BLaER1 (cell line): ENCODE measurements at regions not wholly inside any gene's neighbourhood (a gene's known extent, or its start where the extent isn't known, plus 50 kb on each side); places are given as distances from the start of the nearest gene placed in this dataset.

ENCODE experiments used
- H3K27ac ChIP-seq: shearing (Covaris generic); formaldehyde crosslinking; 2 replicates; pipeline ENCODE4 v1.8.1; 2022
- H3K27me3 ChIP-seq: shearing (Covaris generic); formaldehyde crosslinking; 2 replicates; pipeline ENCODE4 v1.8.1; 2022
- H3K36me3 ChIP-seq: shearing (Covaris generic); formaldehyde crosslinking; 2 replicates; pipeline ENCODE4 v1.8.1; 2022
- H3K4me1 ChIP-seq: shearing (Covaris generic); formaldehyde crosslinking; 2 replicates; pipeline ENCODE4 v1.8.1; 2022
- H3K4me2 ChIP-seq: shearing (Covaris generic); formaldehyde crosslinking; 2 replicates; pipeline ENCODE4 v1.8.1; 2022
- H3K4me3 ChIP-seq: shearing (Covaris generic); formaldehyde crosslinking; 2 replicates; pipeline ENCODE4 v1.8.1; 2022
- H3K9ac ChIP-seq: shearing (Covaris generic); formaldehyde crosslinking; 2 replicates; pipeline ENCODE4 v1.8.1; 2022
- H3K9me3 ChIP-seq: shearing (Covaris generic); formaldehyde crosslinking; 2 replicates; pipeline ENCODE4 v1.8.1; 2022
- H4K20me1 ChIP-seq: shearing (Covaris generic); formaldehyde crosslinking; 2 replicates; pipeline ENCODE4 v1.8.1; 2022
- Cebpa-rat ChIP-seq: shearing (Covaris generic); IDR thresholded peaks from 2 replicates; pipeline ENCODE4 v1.8.1; 2022

- Histone ChIP-seq H3K4me1 (peaks cover 8% of the 10 kb centered on the region), H3K4me3 (no peak overlapping the region), H3K9me3 (no peaks in the 10 kb centered on the region), H3K27ac (no peak overlapping the region), H3K4me2 (no peak overlapping the region), H3K27me3 (no peaks in the 10 kb centered on the region), H4K20me1 (no peaks in the 10 kb centered on the region), H3K9ac (no peak overlapping the region), H3K36me3 (no peaks in the 10 kb centered on the region)
- no peak for TF ChIP-seq Cebpa-rat
These were observed 104.0 kb upstream of the IGLL5 start for GRCh38 chr22:22783575-22783974.

- Histone ChIP-seq H3K9me3 (no peaks in the 10 kb centered on the region), H3K4me2 (no peak overlapping the region), H3K4me1 (peaks cover 11% of the 10 kb centered on the region), H3K36me3 (no peaks in the 10 kb centered on the region), H3K9ac (no peak overlapping the region), H4K20me1 (no peaks in the 10 kb centered on the region), H3K27me3 (no peaks in the 10 kb centered on the region), H3K4me3 (no peak overlapping the region), H3K27ac (no peak overlapping the region)
- TF ChIP-seq Cebpa-rat, result no peak
These were observed 103.2 kb upstream of the IGLL5 start for GRCh38 chr22:22784249-22785039.

- no peaks in the 10 kb centered on the region for H4K20me1 ChIP-seq
- no peak overlapping the region for H3K9ac ChIP-seq
- peaks cover 18% of the 10 kb centered on the region for H3K4me1 ChIP-seq
- H3K4me3 ChIP-seq, result no peak overlapping the region
- H3K27ac ChIP-seq, result no peak overlapping the region
- H3K36me3 ChIP-seq, result no peaks in the 10 kb centered on the region
- H3K9me3 ChIP-seq, result no peaks in the 10 kb centered on the region
- H3K4me2 ChIP-seq, result no peak overlapping the region
- TF ChIP-seq Cebpa-rat, result no peak
- H3K27me3 ChIP-seq, result no peaks in the 10 kb centered on the region
These were observed 102.1 kb upstream of the IGLL5 start for GRCh38 chr22:22785316-22786065.

- Histone ChIP-seq H3K36me3 (no peaks in the 10 kb centered on the region), H3K9me3 (no peaks in the 10 kb centered on the region), H3K4me3 (no peak overlapping the region), H3K4me1 (peaks cover 26% of the 10 kb centered on the region), H3K4me2 (no peak overlapping the region), H4K20me1 (no peaks in the 10 kb centered on the region), H3K27me3 (no peaks in the 10 kb centered on the region), H3K27ac (no peak overlapping the region), H3K9ac (no peak overlapping the region; the same call in 1 of the 2 replicates)
- TF ChIP-seq Cebpa-rat, result no peak
These were observed 101.1 kb upstream of the IGLL5 start for GRCh38 chr22:22786301-22787115.

GRCh38 chr22:22787151-22787550 is 100.5 kb upstream of the IGLL5 start:
- Histone ChIP-seq H3K4me2 (no peak overlapping the region), H3K9me3 (no peaks in the 10 kb centered on the region), H3K27ac (no peak overlapping the region), H3K4me1 (peaks cover 32% of the 10 kb centered on the region), H3K9ac (no peak overlapping the region), H4K20me1 (no peaks in the 10 kb centered on the region), H3K4me3 (no peak overlapping the region), H3K36me3 (no peaks in the 10 kb centered on the region), H3K27me3 (no peaks in the 10 kb centered on the region)
- TF ChIP-seq Cebpa-rat, result no peak

- no peak overlapping the region for H3K4me3 ChIP-seq
- peaks cover 40% of the 10 kb centered on the region for H3K4me1 ChIP-seq
These were observed 99.7 kb upstream of the IGLL5 start for GRCh38 chr22:22787786-22788459.

GRCh38 chr22:22788460-22789037 is 99.1 kb upstream of the IGLL5 start:
- no peaks in the 10 kb centered on the region for H3K36me3 ChIP-seq
- no peaks in the 10 kb centered on the region for H4K20me1 ChIP-seq
- H3K4me1 ChIP-seq, result peaks cover 41% of the 10 kb centered on the region
- H3K9me3 ChIP-seq, result no peaks in the 10 kb centered on the region
- 0 out of 2 replicates have a peak overlapping the region, but pooled peaks have one; percentile 33 for H3K27ac ChIP-seq
- H3K4me2 ChIP-seq, result peak overlapping the region; percentile 6; the same call in 1 of the 2 replicates
- H3K9ac ChIP-seq, result no peak overlapping the region
- no peaks in the 10 kb centered on the region for H3K27me3 ChIP-seq
- no peak overlapping the region for H3K4me3 ChIP-seq
- no peak for TF ChIP-seq Cebpa-rat

More at GRCh38 chr22:22787786-22788459, 99.7 kb upstream of the IGLL5 start:
- no peak for TF ChIP-seq Cebpa-rat
- H3K9ac ChIP-seq, result no peak overlapping the region
- no peak overlapping the region for H3K27ac ChIP-seq
- no peaks in the 10 kb centered on the region for H3K27me3 ChIP-seq
- no peaks in the 10 kb centered on the region for H4K20me1 ChIP-seq
- H3K36me3 ChIP-seq, result no peaks in the 10 kb centered on the region
- peak overlapping the region; percentile 6; the same call in 1 of the 2 replicates for H3K4me2 ChIP-seq
- no peaks in the 10 kb centered on the region for H3K9me3 ChIP-seq

GRCh38 chr22:22789233-22789921 is 98.2 kb upstream of the IGLL5 start:
- no peak overlapping the region for H3K9ac ChIP-seq
- TF ChIP-seq Cebpa-rat, result no peak

More at GRCh38 chr22:22789233-22789921, 98.2 kb upstream of the IGLL5 start:
- H3K27me3 ChIP-seq, result no peaks in the 10 kb centered on the region
- no peak overlapping the region for H3K4me3 ChIP-seq
- H3K9me3 ChIP-seq, result no peaks in the 10 kb centered on the region
- H4K20me1 ChIP-seq, result no peaks in the 10 kb centered on the region
- H3K36me3 ChIP-seq, result no peaks in the 10 kb centered on the region
- H3K4me2 ChIP-seq, result no peak overlapping the region
- peaks cover 41% of the 10 kb centered on the region for H3K4me1 ChIP-seq
- no peak overlapping the region for H3K27ac ChIP-seq
